IMR-90 (cell line): ENCODE measurements at regions not wholly inside any gene's neighbourhood (a gene's known extent, or its start where the extent isn't known, plus 50 kb on each side); places are given as distances from the start of the nearest gene placed in this dataset.

Experiments
- ATAC-seq: fragments of 200-7000 bp; cut with Tn5 transposase; 2 replicates; pipeline ENCODE4 v1.9.1; 2020; ENCODE audit warnings: low read depth, mild to moderate bottlenecking, moderate library complexity
- BruUV-seq: library from RNA; stranded (reverse); fragments of 400-500 nt; replicated peaks from 2 replicates; lab custom pipeline; 2021; lab: Mats Ljungman, UMichigan
- CTCF ChIA-PET: fragments of 300-600 bp; formaldehyde crosslinking; extraction: SDS; loops from one replicate; lab custom pipeline; 2021; ENCODE audit warnings: antibody characterized with exemption; lab: Yijun Ruan, JAX
- POLR2A ChIA-PET: fragments of 300-600 bp; sonication (Branson Sonifier 250); formaldehyde crosslinking; loops from one replicate; lab custom pipeline; 2022; ENCODE audit warnings: antibody characterized with exemption; ENCODE audit not compliant: unreplicated experiment; lab: Charles Lee
- DNase-seq: peaks from one replicate; pipeline ENCODE4 v3.0.0; 2013
- H2AFZ ChIP-seq: replicated peaks from 2 replicates; pipeline ENCODE3; 2013; ENCODE audit warnings: low read length, mild to moderate bottlenecking; ENCODE audit not compliant: poor library complexity
- H2AK5ac ChIP-seq: 2 replicates; pipeline ENCODE4 v1.6.1; 2013; ENCODE audit warnings: low read depth, low read length, inconsistent platforms
- H2AK9ac ChIP-seq: replicated peaks from 2 replicates; pipeline ENCODE3; 2013; ENCODE audit warnings: mild to moderate bottlenecking, low read depth, low read length, moderate library complexity; ENCODE audit not compliant: poor library complexity
- H2BK120ac ChIP-seq: 2 replicates; pipeline ENCODE4 v1.6.1; 2013; ENCODE audit warnings: low read depth, low read length, inconsistent platforms
- H2BK15ac ChIP-seq: 3 replicates; pipeline ENCODE4 v1.6.1; 2013; ENCODE audit warnings: low read depth, low read length, inconsistent platforms
- H2BK20ac ChIP-seq: 2 replicates; pipeline ENCODE4 v1.6.1; 2013; ENCODE audit warnings: low read depth, mild to moderate bottlenecking, inconsistent platforms, low read length, moderate library complexity
- H2BK5ac ChIP-seq: 2 replicates; pipeline ENCODE4 v1.6.1; 2013; ENCODE audit warnings: mild to moderate bottlenecking, low read depth, low read length, inconsistent platforms; ENCODE audit not compliant: poor library complexity, severe bottlenecking
- H3K14ac ChIP-seq: replicated peaks from 2 replicates; pipeline ENCODE4 v1.6.1; 2013; ENCODE audit warnings: low read depth, low read length, inconsistent platforms
- H3K18ac ChIP-seq: 2 replicates; pipeline ENCODE4 v1.6.1; 2013; ENCODE audit warnings: low read depth, low read length, control low read depth
- H3K23ac ChIP-seq: 2 replicates; pipeline ENCODE4 v1.6.1; 2013; ENCODE audit warnings: low read depth, low read length, inconsistent platforms
- H3K27ac ChIP-seq: 2 replicates; pipeline ENCODE4 v1.5.1; 2013; ENCODE audit warnings: mild to moderate bottlenecking, control low read depth, low read length; ENCODE audit not compliant: insufficient read depth
- H3K27me3 ChIP-seq: 2 replicates; pipeline ENCODE4 v1.6.1; 2013; ENCODE audit warnings: low read length; ENCODE audit not compliant: control insufficient read depth, insufficient read depth
- H3K36me3 ChIP-seq: 2 replicates; pipeline ENCODE4 v1.6.1; 2013; ENCODE audit warnings: low read length, mixed read lengths; ENCODE audit not compliant: control insufficient read depth, insufficient read depth
- H3K4ac ChIP-seq: 2 replicates; pipeline ENCODE4 v1.6.1; 2013; ENCODE audit warnings: low read depth, low read length, inconsistent platforms
- H3K4me1 ChIP-seq: 2 replicates; pipeline ENCODE4 v1.6.1; 2013; ENCODE audit warnings: low read length, mixed read lengths; ENCODE audit not compliant: control insufficient read depth, insufficient read depth
- H3K4me2 ChIP-seq: 2 replicates; pipeline ENCODE4 v1.6.1; 2013; ENCODE audit warnings: low read depth, mild to moderate bottlenecking, control low read depth, low read length, moderate library complexity
- H3K4me3 ChIP-seq: 2 replicates; pipeline ENCODE4 v1.5.1; 2013; ENCODE audit warnings: low read depth, mild to moderate bottlenecking, control low read depth, low read length, moderate library complexity; ENCODE audit not compliant: insufficient read depth
- H3K56ac ChIP-seq: 2 replicates; pipeline ENCODE4 v1.6.1; 2013; ENCODE audit warnings: low read length, inconsistent platforms; ENCODE audit not compliant: insufficient read depth; ENCODE audit errors: extremely low read depth
- H3K79me1 ChIP-seq, 2 experiments: 2 replicates each; pipeline ENCODE4 v1.6.1; 2013; ENCODE audit warnings: low read length in 2 of 2, inconsistent platforms in 1 of 2, low read depth in 1 of 2
- H3K9ac ChIP-seq: 2 replicates; pipeline ENCODE4 v1.6.1; 2013; ENCODE audit warnings: low read depth, low read length, control low read depth
- H3K9me1 ChIP-seq: 2 replicates; pipeline ENCODE4 v1.6.1; 2013; ENCODE audit warnings: low read length, inconsistent platforms; ENCODE audit not compliant: insufficient read depth
- H3K9me3 ChIP-seq: 2 replicates; pipeline ENCODE4 v1.6.1; 2013; ENCODE audit warnings: low read length; ENCODE audit not compliant: control insufficient read depth, insufficient read depth
- H4K20me1 ChIP-seq: 2 replicates; pipeline ENCODE4 v1.6.1; 2013; ENCODE audit warnings: low read length, inconsistent platforms; ENCODE audit not compliant: insufficient read depth
- H4K5ac ChIP-seq: 2 replicates; pipeline ENCODE4 v1.6.1; 2013; ENCODE audit warnings: mild to moderate bottlenecking, low read depth, low read length, control low read depth
- H4K8ac ChIP-seq, 2 experiments: 2 replicates each; pipeline ENCODE4 v1.6.1; 2013; ENCODE audit warnings: low read depth in 2 of 2, low read length in 2 of 2, control low read depth in 1 of 2, inconsistent platforms in 1 of 2
- H4K91ac ChIP-seq: 2 replicates; pipeline ENCODE4 v1.6.1; 2013; ENCODE audit warnings: low read depth, low read length, inconsistent platforms; ENCODE audit not compliant: insufficient read depth
- CTCF ChIP-seq: conservative IDR thresholded peaks from 2 replicates; pipeline ENCODE4 v1.5.1; 2012; ENCODE audit warnings: mild to moderate bottlenecking, low read depth, low read length, improper control_type of control experiment
- FOS ChIP-seq: fragments of 150-350 bp; IDR thresholded peaks from 2 replicates; pipeline ENCODE4 v1.6.1; 2016; ENCODE audit warnings: low read depth, low read length
- MAFK ChIP-seq: IDR thresholded peaks from 2 replicates; pipeline ENCODE4 v1.6.1; 2012; ENCODE audit warnings: low read depth, low read length, improper control_type of control experiment
- MAZ ChIP-seq: IDR thresholded peaks from 2 replicates; pipeline ENCODE4 v1.6.1; 2012; ENCODE audit warnings: low read depth, mild to moderate bottlenecking, low read length, improper control_type of control experiment, moderate library complexity, borderline replicate concordance
- MXI1 ChIP-seq: IDR thresholded peaks from 2 replicates; pipeline ENCODE4 v1.6.1; 2012; ENCODE audit warnings: low read depth, mild to moderate bottlenecking, low read length, moderate library complexity, borderline replicate concordance
- NFE2L2 ChIP-seq: fragments of 150-350 bp; IDR thresholded peaks from 2 replicates; pipeline ENCODE4 v1.6.1; 2016; ENCODE audit warnings: low read depth, mild to moderate bottlenecking, low read length
- WGBS, 2 experiments: methylation state at CpG; one replicate each; pipeline versions ENCODE4 v1.1.5 to v1.1.7; 2013; ENCODE audit warnings: missing lambda C conversion rate in 2 of 2; ENCODE audit not compliant: insufficient read length in 1 of 2; ENCODE audit errors: extremely low coverage in 2 of 2; 5-methylcytosine and 5-hydroxymethylcytosine counted together
- dilution Hi-C: fragments of 300-500 bp; cut with HindIII; formaldehyde crosslinking; loops from one replicate; pipeline ENCODE4 v1.14.3; 2018; ENCODE audit warnings: low sequenced_read_pairs; ENCODE audit not compliant: unreplicated experiment
- in situ Hi-C: fragments of 300-500 bp; cut with MboI; formaldehyde crosslinking; loops from 3 replicates; pipeline ENCODE4 v1.14.3; 2019; ENCODE audit warnings: low sequenced_read_pairs, inconsistent platforms, mixed read lengths
- intact Hi-C: fragments of 100-400 bp; cut with micrococcal nuclease; formaldehyde crosslinking; loops from 2 replicates; pipeline ENCODE4 v1.10.0; 2022
- TF ChIP-seq, protein P1 (sequence below): fragments of 150-350 bp; IDR thresholded peaks from 2 replicates; pipeline ENCODE4 v1.6.1; 2016; ENCODE audit warnings: low read depth, mild to moderate bottlenecking, low read length, moderate library complexity, borderline replicate concordance

GRCh38 chr2:160941290-160941846, 218.9 kb upstream of the TANK start:
- Histone ChIP-seq H3K79me1 (no peaks in the 10 kb centered on the region), H4K5ac (no peak overlapping the region), H3K4me2 (no peak overlapping the region), H3K9ac (no peak overlapping the region), H3K9me3 (no peaks in the 10 kb centered on the region), H2BK20ac (no peak overlapping the region), H2BK120ac (no peak overlapping the region), H3K27ac (no peak overlapping the region), H3K14ac (no peak overlapping the region), H4K8ac (no peak overlapping the region), H3K56ac (no peak overlapping the region), H3K23ac (no peak overlapping the region), H2AK9ac (no peak overlapping the region), H3K18ac (no peak overlapping the region), H4K20me1 (no peaks in the 10 kb centered on the region), H2BK5ac (no peak overlapping the region), H2AK5ac (no peak overlapping the region), H3K4ac (no peak overlapping the region), H3K9me1 (no peaks in the 10 kb centered on the region), H2AFZ (no peak overlapping the region), H4K91ac (no peak overlapping the region), H3K4me3 (no peak overlapping the region), H2BK15ac (no peak overlapping the region), H3K27me3 (no peaks in the 10 kb centered on the region), H3K36me3 (no peaks in the 10 kb centered on the region), H3K4me1 (no peaks in the 10 kb centered on the region)
- BruUV-seq, result no TSS peak
- intact Hi-C loops (no loop called here), dilution Hi-C loops (no loop called here), in situ Hi-C loops (no loop called here)
- ATAC-seq (no peak), DNase-seq (no peak)
- WGBS, 2 experiments, result no CpG with 5 or more reads among the region's 1 CpG
- TF ChIP-seq, protein P1, sequence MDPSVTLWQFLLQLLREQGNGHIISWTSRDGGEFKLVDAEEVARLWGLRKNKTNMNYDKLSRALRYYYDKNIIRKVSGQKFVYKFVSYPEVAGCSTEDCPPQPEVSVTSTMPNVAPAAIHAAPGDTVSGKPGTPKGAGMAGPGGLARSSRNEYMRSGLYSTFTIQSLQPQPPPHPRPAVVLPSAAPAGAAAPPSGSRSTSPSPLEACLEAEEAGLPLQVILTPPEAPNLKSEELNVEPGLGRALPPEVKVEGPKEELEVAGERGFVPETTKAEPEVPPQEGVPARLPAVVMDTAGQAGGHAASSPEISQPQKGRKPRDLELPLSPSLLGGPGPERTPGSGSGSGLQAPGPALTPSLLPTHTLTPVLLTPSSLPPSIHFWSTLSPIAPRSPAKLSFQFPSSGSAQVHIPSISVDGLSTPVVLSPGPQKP, result no peak
- no peak for TF ChIP-seq MXI1
- no peak for TF ChIP-seq MAFK
- no peak for TF ChIP-seq CTCF
- TF ChIP-seq NFE2L2, result no peak
- no peak for TF ChIP-seq FOS
- no peak for TF ChIP-seq MAZ
- ChIA-PET POLR2A (no interaction called here), CTCF (interaction anchor here (1.5 kb wide), 1 partner anchor 11 kb away, joined by 4 read pairs; no protein-coding TSS in a partner anchor)
